ENCODE measurements at regions not wholly inside any gene's neighbourhood (a gene's known extent, or its start where the extent isn't known, plus 50 kb on each side); places are given as distances from the start of the nearest gene placed in this dataset.
"Not testable (repeated sequence)": the region's sequence is repeated elsewhere in the genome, so short reads cannot be mapped to it uniquely, and the experiment has no call there.

- DNase-seq (no peak), ATAC-seq (no peak)
- intact Hi-C loops (cut with DNase I, micrococcal nuclease) = no loop called here
Measured at GRCh38 chr12:111148005-111148404, 220.9 kb downstream of the PHETA1 start.

GRCh38 chr12:111143271-111143670 lies 222.9 kb upstream of the MYL2 start:
- intact Hi-C loops (cut with DNase I, micrococcal nuclease) = no loop called here
- DNase-seq (no peak), ATAC-seq (no peak)

DNA sequence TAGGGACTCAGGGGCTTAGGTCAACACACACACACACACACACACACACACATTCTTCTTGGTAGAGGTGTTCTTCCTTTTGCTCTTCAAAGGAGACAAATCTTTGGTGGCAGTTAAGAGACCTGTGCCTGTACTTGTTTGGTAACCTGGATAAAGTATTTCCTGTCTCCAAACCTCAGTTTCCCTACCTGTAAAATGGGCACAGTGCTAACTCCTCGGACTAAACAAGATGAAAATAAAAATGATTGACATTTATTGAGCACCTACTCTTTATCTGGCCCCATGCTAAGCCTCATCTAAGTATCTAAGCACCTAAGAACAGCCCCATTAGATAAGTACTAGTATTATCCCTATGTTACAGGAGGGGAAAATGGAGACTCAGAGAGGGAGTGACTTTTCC lies 220.8 kb upstream of the MYL2 start:
- ATAC-seq (no peak), DNase-seq (no peak)
- intact Hi-C loops (cut with DNase I, micrococcal nuclease) = no loop called here

- intact Hi-C loops (cut with DNase I, micrococcal nuclease) = no loop called here
- DNase-seq (no peak), ATAC-seq (no peak)
Measured at GRCh38 chr12:111138016-111138415, 217.6 kb upstream of the MYL2 start.

- intact Hi-C loops (cut with DNase I, micrococcal nuclease) = no loop called here
- ATAC-seq = no peak
- no peak for DNase-seq
Measured at GRCh38 chr12:111135293-111135832, 215.0 kb upstream of the MYL2 start.

DNA sequence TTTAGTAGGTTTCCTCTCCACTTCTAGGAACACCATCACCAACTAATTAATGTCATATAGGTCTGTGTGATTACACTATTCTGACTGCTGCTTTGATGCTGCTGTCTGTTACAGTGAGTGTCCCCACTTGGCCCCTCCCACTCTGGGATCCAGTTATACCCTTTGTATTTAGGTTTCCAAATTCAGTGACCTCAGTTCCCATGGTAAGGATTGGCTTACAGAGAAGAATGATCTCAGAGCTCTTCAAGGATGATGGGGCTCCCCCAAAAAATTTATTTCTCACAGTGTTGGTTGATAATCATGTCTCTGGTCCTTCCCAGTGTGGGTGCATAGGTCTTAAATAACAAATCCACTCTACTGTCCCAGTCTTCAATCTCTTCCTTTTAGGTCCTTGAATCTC lies 210.0 kb upstream of the MYL2 start:
- intact Hi-C loops (cut with DNase I, micrococcal nuclease) = no loop called here
- DNase-seq (no peak), ATAC-seq (no peak)

GRCh38 chr12:111129149-111129767 lies 208.9 kb upstream of the MYL2 start:
- DNase-seq = no peak
- no peak for ATAC-seq
- intact Hi-C loops (cut with DNase I, micrococcal nuclease) = no loop called here

DNA sequence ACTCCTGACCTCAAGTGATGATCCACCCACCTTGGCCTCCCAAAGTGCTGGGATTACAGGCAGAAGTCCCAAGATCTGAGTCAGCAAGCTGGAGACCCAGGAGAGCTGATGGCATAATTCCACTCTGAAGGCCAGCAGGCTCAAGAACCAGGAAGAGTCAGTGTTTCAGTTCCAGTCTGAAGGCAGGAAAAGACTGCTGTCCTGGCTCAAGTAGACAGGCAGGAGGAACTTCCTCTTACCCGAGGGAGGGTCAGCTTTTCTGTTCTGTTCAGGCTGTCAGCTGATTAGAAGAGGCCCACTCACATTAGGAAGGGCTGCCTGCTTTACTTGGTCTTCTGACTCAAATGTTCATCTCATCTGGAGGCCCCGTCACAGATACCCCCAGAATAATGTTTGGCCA lies 206.0 kb upstream of the MYL2 start:
- intact Hi-C loops (cut with DNase I, micrococcal nuclease) = no loop called here
- DNase-seq = peak in 1 of 2 donors; percentile 27
- no peak for ATAC-seq

- DNase-seq (no peak), ATAC-seq (no peak)
- intact Hi-C loops (cut with DNase I, micrococcal nuclease) = no loop called here
Measured at GRCh38 chr12:111124183-111124582, 203.8 kb upstream of the MYL2 start.

GRCh38 chr12:111123390-111123789 lies 203.0 kb upstream of the MYL2 start:
- no peak for DNase-seq
- intact Hi-C loops (cut with DNase I, micrococcal nuclease) = no loop called here
- no peak for ATAC-seq

DNA sequence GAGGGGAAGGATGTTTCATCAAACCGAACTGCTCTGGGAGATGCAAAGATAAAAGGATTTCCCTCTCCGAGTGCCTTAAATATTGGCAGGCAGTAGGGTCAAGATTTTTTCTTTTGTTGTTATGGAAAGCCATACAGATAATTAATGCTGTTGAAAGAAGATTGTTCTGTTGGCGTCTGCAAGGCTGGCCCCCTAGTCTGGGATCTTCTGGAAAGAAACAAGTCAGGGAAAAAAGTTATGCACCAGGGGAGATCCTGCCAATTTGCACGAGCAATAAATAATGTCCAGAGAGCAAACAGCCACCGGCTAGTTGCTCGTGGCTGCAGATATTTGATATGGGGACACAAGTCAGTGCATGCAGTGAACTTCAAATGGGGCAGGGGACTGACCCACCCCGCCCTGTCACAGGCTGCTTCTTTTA lies 202.1 kb upstream of the MYL2 start:
- ATAC-seq (no peak), DNase-seq (no peak)
- intact Hi-C loops (cut with DNase I, micrococcal nuclease) = no loop called here

DNA sequence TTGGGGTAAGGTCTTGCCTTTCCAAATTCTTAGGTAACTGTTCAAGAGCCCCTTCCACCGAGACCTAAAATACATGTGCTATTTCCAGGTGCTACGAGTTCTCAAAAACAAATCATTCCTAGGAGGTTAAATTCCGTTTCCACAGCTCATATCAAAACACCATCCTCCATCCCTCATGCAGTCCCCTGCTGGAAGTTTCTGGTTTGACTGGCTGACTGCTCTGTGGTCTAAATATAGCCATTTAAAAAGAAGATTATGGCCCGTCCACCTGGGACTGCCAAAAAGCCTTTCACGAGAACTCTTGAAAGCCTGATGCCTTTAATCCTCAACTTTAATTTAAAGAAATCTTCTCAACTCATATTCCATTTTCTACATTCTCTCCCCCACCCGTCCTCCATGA lies 201.5 kb upstream of the MYL2 start:
- ATAC-seq (no peak), DNase-seq (no peak)
- intact Hi-C loops (cut with DNase I, micrococcal nuclease) = no loop called here

- intact Hi-C loops (cut with DNase I, micrococcal nuclease) = no loop called here
- DNase-seq = no peak
- ATAC-seq = no peak
Measured at GRCh38 chr12:111120578-111120977, 200.2 kb upstream of the MYL2 start.

DNA sequence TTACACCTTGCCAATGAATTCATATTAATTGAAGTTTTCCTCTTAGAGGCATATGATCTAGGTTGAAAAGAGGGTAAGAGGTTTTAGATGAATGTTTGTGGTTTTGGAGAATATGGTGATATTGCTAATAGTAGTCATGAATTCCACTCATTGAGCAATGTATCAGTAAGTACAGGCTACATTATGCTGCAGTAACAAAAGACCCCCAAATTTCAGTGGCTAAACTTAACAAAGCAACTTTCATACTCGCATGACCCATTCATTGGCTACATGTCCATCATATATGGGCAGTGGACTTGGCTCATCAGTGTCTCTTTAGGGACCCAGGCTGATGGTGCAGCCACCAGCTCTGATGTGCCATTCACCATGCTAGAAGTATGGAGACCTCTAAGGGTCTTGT lies 196.6 kb upstream of the MYL2 start:
- DNase-seq (no peak), ATAC-seq (no peak)
- intact Hi-C loops (cut with DNase I, micrococcal nuclease) = no loop called here

GRCh38 chr12:111113313-111113712 lies 192.9 kb upstream of the MYL2 start:
- intact Hi-C loops (cut with DNase I, micrococcal nuclease); DNase-seq; ATAC-seq: not testable (repeated sequence)

DNA sequence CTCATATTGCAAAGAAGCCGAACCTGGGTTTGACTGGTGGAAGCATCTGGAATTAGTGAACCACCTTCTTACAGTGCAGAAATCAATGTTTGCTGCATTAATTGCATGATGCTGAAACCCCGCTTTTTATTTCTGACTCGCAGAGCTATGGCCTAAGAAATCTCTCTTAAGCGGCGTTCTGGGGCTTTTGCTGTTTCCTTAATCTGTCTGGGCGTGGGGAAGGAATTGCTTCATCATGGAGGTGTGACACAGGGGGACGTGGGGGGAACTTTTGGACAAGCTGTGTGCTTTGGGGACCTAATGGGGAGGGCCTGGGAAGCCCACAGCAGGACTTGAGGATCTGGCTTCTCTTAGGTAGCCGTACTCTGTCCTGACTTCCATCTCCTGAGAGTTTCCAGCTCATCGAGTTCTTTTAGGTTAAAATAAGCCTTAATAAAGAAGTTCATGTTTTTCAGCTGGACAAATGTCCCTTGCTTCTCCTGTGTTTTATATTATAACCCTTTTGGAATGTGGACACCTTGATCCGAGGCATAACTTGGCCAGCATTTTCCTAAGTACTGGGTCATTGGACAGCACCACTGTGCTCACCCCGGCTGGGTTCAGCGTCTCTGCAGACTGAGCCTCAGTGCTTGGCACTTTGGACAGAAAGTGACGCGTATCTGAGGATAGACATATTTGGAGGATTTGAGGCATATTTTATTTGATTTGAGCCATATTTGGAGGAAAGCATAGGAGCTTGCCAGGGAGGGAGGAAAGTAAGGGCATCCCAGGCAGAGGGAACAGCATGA lies 192.1 kb upstream of the MYL2 start:
- intact Hi-C loops (cut with DNase I, micrococcal nuclease) = no loop called here
- ATAC-seq = no peak
- no peak for DNase-seq

DNA sequence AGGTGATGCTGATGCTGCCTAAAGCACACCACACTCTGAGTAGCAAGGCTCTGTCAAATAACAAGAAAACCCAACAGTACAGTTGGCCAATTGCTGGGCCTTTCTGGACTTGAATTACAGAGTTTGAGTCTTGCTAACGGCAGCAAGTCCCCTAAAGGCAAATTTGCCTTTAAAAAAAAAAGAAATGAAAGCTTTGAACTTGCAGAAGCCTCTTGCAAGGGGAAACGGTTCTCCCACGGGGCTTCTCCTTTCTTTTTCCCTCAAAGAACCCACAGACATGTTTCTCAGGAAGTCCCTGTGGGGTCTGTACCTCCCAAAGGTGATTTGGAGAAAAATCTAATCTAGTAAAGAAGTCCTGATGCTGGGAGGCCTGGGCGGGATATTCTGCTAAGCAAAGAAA lies 191.3 kb upstream of the MYL2 start:
- ATAC-seq = no peak
- DNase-seq = no peak
- intact Hi-C loops (cut with DNase I, micrococcal nuclease) = no loop called here

- DNase-seq (no peak), ATAC-seq (no peak)
- intact Hi-C loops (cut with DNase I, micrococcal nuclease) = no loop called here
Measured at GRCh38 chr12:111110556-111110955, 190.2 kb upstream of the MYL2 start.

GRCh38 chr12:111108726-111109125 lies 188.3 kb upstream of the MYL2 start:
- ATAC-seq = no peak
- no peak for DNase-seq
- intact Hi-C loops (cut with DNase I, micrococcal nuclease) = no loop called here

DNA sequence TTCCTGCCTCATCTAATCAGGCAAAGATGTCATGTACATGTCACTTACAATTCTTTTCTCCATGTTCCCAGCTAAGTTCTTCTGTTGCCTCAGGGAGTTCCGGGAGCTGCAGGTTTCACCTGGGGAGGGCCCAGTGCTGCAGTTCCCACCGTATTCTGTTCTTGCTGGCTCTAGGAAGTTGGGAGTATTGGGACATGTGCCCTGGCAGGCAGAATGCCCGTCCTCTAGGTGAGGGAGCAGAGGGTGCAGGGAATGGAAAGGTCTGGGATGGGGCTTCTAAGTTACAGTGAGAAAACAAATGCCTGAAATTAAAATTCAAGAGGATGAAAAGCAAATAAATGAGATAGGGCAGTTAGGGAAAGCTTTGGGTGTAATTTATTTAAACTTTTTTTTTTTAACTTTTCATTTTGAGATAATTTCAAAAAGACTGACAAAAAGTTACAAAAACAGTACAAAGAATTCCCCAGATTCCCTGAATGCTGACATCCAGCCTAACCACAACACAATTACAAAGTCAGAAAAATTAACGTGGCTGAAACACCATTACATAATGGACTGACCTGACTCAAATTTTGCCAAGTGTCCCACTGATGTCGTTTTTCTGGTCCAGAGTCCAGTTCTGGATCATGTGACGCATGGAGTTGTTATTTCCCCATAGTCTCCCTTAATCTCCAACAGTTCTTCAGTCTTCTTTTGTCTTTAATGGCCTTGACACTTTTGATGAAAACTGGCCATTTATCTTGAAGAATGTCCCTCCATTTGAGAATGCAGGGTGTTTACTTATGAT lies 187.2 kb upstream of the MYL2 start:
- intact Hi-C loops (cut with DNase I, micrococcal nuclease) = no loop called here
- ATAC-seq = no peak
- no peak for DNase-seq

All from left colon (tissue), 2 donors.